Mesothelial cell of epicardium (in vitro differentiated cells): ENCODE measurements at regions not wholly inside any gene's neighbourhood (a gene's known extent, or its start where the extent isn't known, plus 50 kb on each side); places are given as distances from the start of the nearest gene placed in this dataset.

ENCODE experiments used
- DNase-seq, 2 experiments: peaks; one replicate each; pipeline ENCODE4 v3.0.0; 2021; ENCODE audit warnings: low spot score in 2 of 2; ENCODE audit not compliant: unreplicated experiment in 2 of 2
- H3K27ac Mint-ChIP-seq: 2 replicates; pipeline ENCODE4 v1.8.0; 2021; ENCODE audit warnings: mixed read lengths
- H3K27me3 Mint-ChIP-seq: 2 replicates; pipeline ENCODE4 v1.8.0; 2021; ENCODE audit warnings: low read depth, mixed read lengths
- H3K36me3 Mint-ChIP-seq: 2 replicates; pipeline ENCODE4 v1.8.0; 2021; ENCODE audit warnings: mixed read lengths
- H3K4me1 Mint-ChIP-seq: 2 replicates; pipeline ENCODE4 v1.8.0; 2021; ENCODE audit warnings: mixed read lengths
- H3K4me3 Mint-ChIP-seq: 2 replicates; pipeline ENCODE4 v1.8.0; 2021; ENCODE audit warnings: mild to moderate bottlenecking, moderate library complexity, mixed read lengths
- H3K9me3 Mint-ChIP-seq: 2 replicates; pipeline ENCODE4 v1.8.0; 2021; ENCODE audit warnings: mixed read lengths
- TF ChIP-seq, protein P1 (sequence below): fragments of 200-600 bp; sonication (generic); IDR thresholded peaks from one replicate; pipeline ENCODE4 v1.5.0; 2021; ENCODE audit warnings: antibody characterized with exemption; ENCODE audit not compliant: unreplicated experiment

DNA sequence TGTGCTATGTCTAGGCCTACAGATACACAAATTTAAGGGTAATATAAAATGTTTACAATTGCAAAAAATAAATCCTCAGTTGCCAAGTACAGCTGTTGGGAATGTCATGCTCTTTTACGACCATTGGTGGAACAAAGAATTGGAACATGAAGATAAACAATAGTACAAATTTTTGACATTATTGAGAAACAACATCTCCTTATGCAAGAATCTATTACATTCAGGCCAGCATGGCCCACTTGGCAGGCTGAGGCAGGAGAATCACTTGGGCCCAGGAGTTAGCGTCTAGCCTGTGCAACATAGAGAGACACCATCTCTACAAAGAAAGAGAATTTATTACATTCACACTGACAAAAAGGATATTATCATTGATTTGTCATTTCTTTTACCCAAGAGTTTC lies 135.9 kb upstream of the NTF3 start:
- peaks cover under 1% of the 10 kb centered on the region for H3K4me1 Mint-ChIP-seq
- H3K27me3 Mint-ChIP-seq, result peaks cover 33% of the 10 kb centered on the region
- H3K9me3 Mint-ChIP-seq, result no peaks in the 10 kb centered on the region

DNA sequence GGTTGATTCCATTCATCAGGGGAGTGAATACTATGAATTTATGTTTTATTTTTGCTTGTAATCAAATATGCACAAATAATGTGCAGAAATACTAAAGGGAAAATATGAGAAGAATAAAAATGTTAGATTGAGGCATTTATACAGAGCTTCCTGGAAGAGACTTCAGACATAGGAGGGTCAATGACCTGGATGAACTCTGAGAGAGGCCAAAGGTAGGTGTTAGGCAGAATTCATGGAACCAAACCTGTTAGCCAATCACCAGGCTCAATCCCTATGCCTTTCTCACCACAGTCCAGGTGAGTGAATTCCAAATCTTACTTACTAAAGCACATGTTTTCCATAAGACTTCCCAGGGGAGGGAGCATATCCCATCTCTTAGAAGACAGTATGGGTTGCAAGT lies 130.4 kb upstream of the NTF3 start:
- TF ChIP-seq, protein P1, sequence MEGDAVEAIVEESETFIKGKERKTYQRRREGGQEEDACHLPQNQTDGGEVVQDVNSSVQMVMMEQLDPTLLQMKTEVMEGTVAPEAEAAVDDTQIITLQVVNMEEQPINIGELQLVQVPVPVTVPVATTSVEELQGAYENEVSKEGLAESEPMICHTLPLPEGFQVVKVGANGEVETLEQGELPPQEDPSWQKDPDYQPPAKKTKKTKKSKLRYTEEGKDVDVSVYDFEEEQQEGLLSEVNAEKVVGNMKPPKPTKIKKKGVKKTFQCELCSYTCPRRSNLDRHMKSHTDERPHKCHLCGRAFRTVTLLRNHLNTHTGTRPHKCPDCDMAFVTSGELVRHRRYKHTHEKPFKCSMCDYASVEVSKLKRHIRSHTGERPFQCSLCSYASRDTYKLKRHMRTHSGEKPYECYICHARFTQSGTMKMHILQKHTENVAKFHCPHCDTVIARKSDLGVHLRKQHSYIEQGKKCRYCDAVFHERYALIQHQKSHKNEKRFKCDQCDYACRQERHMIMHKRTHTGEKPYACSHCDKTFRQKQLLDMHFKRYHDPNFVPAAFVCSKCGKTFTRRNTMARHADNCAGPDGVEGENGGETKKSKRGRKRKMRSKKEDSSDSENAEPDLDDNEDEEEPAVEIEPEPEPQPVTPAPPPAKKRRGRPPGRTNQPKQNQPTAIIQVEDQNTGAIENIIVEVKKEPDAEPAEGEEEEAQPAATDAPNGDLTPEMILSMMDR, result no peak
- H3K9me3 Mint-ChIP-seq, result no peaks in the 10 kb centered on the region

More for the DNA sequence above, 135.9 kb upstream of the NTF3 start:
- Mint-ChIP-seq H3K27ac (no peak overlapping the region), H3K36me3 (no peaks in the 10 kb centered on the region), H3K4me3 (no peak overlapping the region)
- TF ChIP-seq, protein P1, result no peak
- DNase-seq, result no peak

DNA sequence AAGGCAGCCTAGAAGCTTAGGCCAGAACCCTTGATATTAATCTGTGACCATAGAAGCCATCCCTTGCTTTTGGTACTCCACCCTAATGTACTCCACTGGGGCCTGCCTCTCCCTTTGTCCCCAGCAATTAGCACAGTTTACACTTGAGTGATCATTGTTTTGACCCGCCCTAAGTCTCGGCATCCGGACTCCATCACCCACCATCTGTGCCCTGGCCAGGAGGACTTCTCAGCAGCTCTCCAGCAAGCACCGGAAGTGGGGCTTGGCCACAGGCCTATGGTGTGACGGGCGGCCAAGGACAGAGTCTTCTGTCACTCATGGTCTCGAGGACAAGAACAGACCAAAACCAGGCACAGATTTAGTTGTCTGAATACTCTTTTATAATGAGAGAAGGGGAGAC lies 126.5 kb upstream of the NTF3 start:
- peaks cover 16% of the 10 kb centered on the region for H3K4me1 Mint-ChIP-seq
- no peak for DNase-seq
- TF ChIP-seq, protein P1, result no peak
- no peaks in the 10 kb centered on the region for H3K36me3 Mint-ChIP-seq
- peaks cover 34% of the 10 kb centered on the region for H3K27me3 Mint-ChIP-seq
- H3K9me3 Mint-ChIP-seq, result no peaks in the 10 kb centered on the region
- no peak overlapping the region for H3K4me3 Mint-ChIP-seq
- H3K27ac Mint-ChIP-seq, result no peak overlapping the region

More for the DNA sequence above, 130.4 kb upstream of the NTF3 start:
- H3K36me3 Mint-ChIP-seq, result no peaks in the 10 kb centered on the region
- H3K27ac Mint-ChIP-seq, result no peak overlapping the region
- no peak overlapping the region for H3K4me3 Mint-ChIP-seq
- no peak for DNase-seq
- H3K4me1 Mint-ChIP-seq, result peaks cover 11% of the 10 kb centered on the region
- peaks cover 30% of the 10 kb centered on the region for H3K27me3 Mint-ChIP-seq

DNA sequence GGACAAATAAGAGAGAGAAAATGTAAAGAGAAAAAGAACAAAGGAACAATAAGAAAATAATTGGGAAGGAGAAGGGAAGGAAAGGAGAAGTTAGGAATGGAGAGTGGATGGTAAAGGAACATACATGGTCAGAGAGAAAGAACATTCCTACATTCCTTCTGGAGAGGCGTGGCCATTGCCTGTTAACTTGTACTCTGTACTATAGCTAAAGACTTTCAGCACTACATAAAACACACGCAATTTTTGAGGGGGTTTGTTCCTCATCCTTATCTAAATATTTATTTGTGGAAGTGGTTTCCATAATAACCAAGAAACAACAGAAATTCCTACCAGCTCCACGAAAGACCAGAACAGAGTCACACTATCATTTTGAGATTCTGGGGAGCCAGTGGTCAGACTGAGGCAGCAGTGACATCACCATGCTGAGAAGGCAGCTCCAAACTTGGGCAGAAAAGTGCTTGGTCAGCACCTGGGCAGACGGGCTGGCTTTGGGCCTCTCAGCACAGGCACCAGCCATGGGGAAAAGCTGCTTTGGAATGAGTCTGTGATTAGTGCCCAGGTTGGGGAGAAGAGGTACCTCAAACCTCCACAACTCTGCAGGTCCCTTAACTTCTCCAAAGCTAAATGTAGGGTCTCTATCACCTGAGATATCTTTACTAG lies 125.9 kb upstream of the NTF3 start:
- H3K27ac Mint-ChIP-seq, result no peak overlapping the region
- TF ChIP-seq, protein P1, result no peak
- DNase-seq, result no peak
- H3K36me3 Mint-ChIP-seq, result no peaks in the 10 kb centered on the region
- H3K9me3 Mint-ChIP-seq, result no peaks in the 10 kb centered on the region
- peaks cover 16% of the 10 kb centered on the region for H3K4me1 Mint-ChIP-seq
- H3K4me3 Mint-ChIP-seq, result no peak overlapping the region
- H3K27me3 Mint-ChIP-seq, result peaks cover 31% of the 10 kb centered on the region

DNA sequence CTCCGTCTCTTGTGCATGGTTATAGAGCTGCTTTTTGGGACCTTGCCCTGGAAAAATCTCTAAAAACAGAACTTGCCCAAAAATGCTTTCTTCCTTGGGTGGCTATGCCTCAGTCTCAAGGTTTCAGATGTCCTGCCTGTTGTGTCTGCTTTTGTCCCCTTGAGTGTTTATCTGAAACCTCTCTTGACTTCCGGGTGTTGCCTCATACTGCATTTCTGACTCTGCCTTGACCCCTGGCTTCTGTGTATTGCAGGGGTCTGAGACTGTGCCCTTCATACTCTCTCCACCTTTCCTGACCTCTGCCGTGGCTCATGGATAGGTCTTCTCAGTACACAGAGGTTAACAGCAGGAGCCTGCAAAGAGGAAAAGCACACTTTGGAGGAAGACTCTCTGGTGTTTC lies 124.8 kb upstream of the NTF3 start:
- no peaks in the 10 kb centered on the region for H3K36me3 Mint-ChIP-seq
- H3K4me3 Mint-ChIP-seq, result no peak overlapping the region
- DNase-seq, result no peak
- no peak overlapping the region for H3K27ac Mint-ChIP-seq
- H3K4me1 Mint-ChIP-seq, result peaks cover 16% of the 10 kb centered on the region
- H3K9me3 Mint-ChIP-seq, result no peaks in the 10 kb centered on the region
- TF ChIP-seq, protein P1, result no peak
- peaks cover 32% of the 10 kb centered on the region for H3K27me3 Mint-ChIP-seq
